ENCODE measurements at regions not wholly inside any gene's neighbourhood (a gene's known extent, or its start where the extent isn't known, plus 50 kb on each side); places are given as distances from the start of the nearest gene placed in this dataset.

- H3K4me1 Mint-ChIP-seq: no peaks in the 10 kb centered on the region
- ChIA-PET CTCF (ENCODE audit: partially characterized antibody) (no interaction called here), POLR2A (ENCODE audit: partially characterized antibody) (no interaction called here)
- no peak overlapping the region for H3K27ac Mint-ChIP-seq
- H3K36me3 ChIP-seq (ENCODE audit: insufficient read depth, low read length): no peaks in the 10 kb centered on the region
- H3K27me3 ChIP-seq (ENCODE audit: insufficient read depth, low read length): no peaks in the 10 kb centered on the region
- H3K4me3 Mint-ChIP-seq: no peak overlapping the region
- H3K4me1 ChIP-seq (ENCODE audit: insufficient read depth, low read length): no peaks in the 10 kb centered on the region
- H3K27ac ChIP-seq (ENCODE audit: low read depth, low read length): no peak overlapping the region
- H3K9me3 Mint-ChIP-seq: peaks cover 4 to 24% (median 10%) of the 10 kb centered on the region in 8 donors
- no peak for DNase-seq
- no peaks in the 10 kb centered on the region for H3K9me3 ChIP-seq (ENCODE audit: control insufficient read depth in 1 of 2, low read length in 2 of 2)
- no peak overlapping the region for H3K4me3 ChIP-seq (ENCODE audit: low read length in 2 of 2)
- no peaks in the 10 kb centered on the region for H3K36me3 Mint-ChIP-seq
- no peaks in the 10 kb centered on the region for H3K27me3 Mint-ChIP-seq
- intact Hi-C loops (cut with micrococcal nuclease): no loop called here
Observed at GRCh38 chr7:81887098-81888090, 117.5 kb upstream of the HGF start.

- H3K9me3 Mint-ChIP-seq: peaks cover 2 to 24% (median 10%) of the 10 kb centered on the region in 8 donors
- H3K27me3 ChIP-seq (ENCODE audit: insufficient read depth, low read length): no peaks in the 10 kb centered on the region
- intact Hi-C loops (cut with micrococcal nuclease): no loop called here
- H3K4me3 Mint-ChIP-seq: no peak overlapping the region
- no peaks in the 10 kb centered on the region for H3K9me3 ChIP-seq (ENCODE audit: control insufficient read depth in 1 of 2, low read length in 2 of 2)
- no peak overlapping the region for H3K27ac Mint-ChIP-seq
- no peak overlapping the region for H3K4me3 ChIP-seq (ENCODE audit: low read length in 2 of 2)
- CTCF ChIA-PET (ENCODE audit: partially characterized antibody): no interaction called here
- H3K4me1 Mint-ChIP-seq: no peaks in the 10 kb centered on the region
- DNase-seq: no peak
- H3K27me3 Mint-ChIP-seq: no peaks in the 10 kb centered on the region
- no peaks in the 10 kb centered on the region for H3K36me3 ChIP-seq (ENCODE audit: insufficient read depth, low read length)
- no peak overlapping the region for H3K27ac ChIP-seq (ENCODE audit: low read depth, low read length)
- POLR2A ChIA-PET (ENCODE audit: partially characterized antibody): no interaction called here
- H3K4me1 ChIP-seq (ENCODE audit: insufficient read depth, low read length): no peaks in the 10 kb centered on the region
- H3K36me3 Mint-ChIP-seq: no peaks in the 10 kb centered on the region
Observed at GRCh38 chr7:81886211-81886764, 116.4 kb upstream of the HGF start.

- no peaks in the 10 kb centered on the region for H3K4me1 ChIP-seq (ENCODE audit: insufficient read depth, low read length)
- ChIA-PET CTCF (ENCODE audit: partially characterized antibody) (no interaction called here), POLR2A (ENCODE audit: partially characterized antibody) (no interaction called here)
- H3K36me3 ChIP-seq (ENCODE audit: insufficient read depth, low read length): no peaks in the 10 kb centered on the region
- Mint-ChIP-seq H3K4me3 (no peak overlapping the region), H3K9me3 (peaks cover 2 to 23% (median 11%) of the 10 kb centered on the region in 8 donors), H3K27ac (peak overlapping the region in 1 of 7 donors; percentile 34), H3K27me3 (no peaks in the 10 kb centered on the region), H3K36me3 (no peaks in the 10 kb centered on the region), H3K4me1 (no peaks in the 10 kb centered on the region)
- intact Hi-C loops (cut with micrococcal nuclease): no loop called here
- H3K4me3 ChIP-seq (ENCODE audit: low read length in 2 of 2): no peak overlapping the region
- H3K27me3 ChIP-seq (ENCODE audit: insufficient read depth, low read length): no peaks in the 10 kb centered on the region
- H3K27ac ChIP-seq (ENCODE audit: low read depth, low read length): no peak overlapping the region
- DNase-seq: no peak
- H3K9me3 ChIP-seq (ENCODE audit: control insufficient read depth in 1 of 2, low read length in 2 of 2): no peaks in the 10 kb centered on the region
Observed at GRCh38 chr7:81884817-81885216, 115.0 kb upstream of the HGF start.

- H3K4me1 Mint-ChIP-seq: no peaks in the 10 kb centered on the region
- intact Hi-C loops (cut with micrococcal nuclease): no loop called here
- DNase-seq: no peak
- no peaks in the 10 kb centered on the region for H3K27me3 Mint-ChIP-seq
- no peaks in the 10 kb centered on the region for H3K27me3 ChIP-seq (ENCODE audit: insufficient read depth, low read length)
- no peaks in the 10 kb centered on the region for H3K4me1 ChIP-seq (ENCODE audit: insufficient read depth, low read length)
- H3K9me3 Mint-ChIP-seq: peaks cover 2 to 21% (median 10%) of the 10 kb centered on the region in 8 donors
- no peak overlapping the region for H3K4me3 Mint-ChIP-seq
- ChIA-PET CTCF (ENCODE audit: partially characterized antibody) (no interaction called here), POLR2A (ENCODE audit: partially characterized antibody) (no interaction called here)
- no peak overlapping the region for H3K27ac Mint-ChIP-seq
- H3K27ac ChIP-seq (ENCODE audit: low read depth, low read length): no peak overlapping the region
- no peaks in the 10 kb centered on the region for H3K9me3 ChIP-seq (ENCODE audit: control insufficient read depth in 1 of 2, low read length in 2 of 2)
- no peaks in the 10 kb centered on the region for H3K36me3 ChIP-seq (ENCODE audit: insufficient read depth, low read length)
- no peaks in the 10 kb centered on the region for H3K36me3 Mint-ChIP-seq
- H3K4me3 ChIP-seq (ENCODE audit: low read length in 2 of 2): no peak overlapping the region
Observed at GRCh38 chr7:81883801-81884393, 114.0 kb upstream of the HGF start.

GRCh38 chr7:81882086-81882485, 112.2 kb upstream of the HGF start:
- Histone ChIP-seq H3K27ac (ENCODE audit: low read depth, low read length) (no peak overlapping the region), H3K4me1 (ENCODE audit: insufficient read depth, low read length) (no peaks in the 10 kb centered on the region), H3K4me3 (ENCODE audit: low read length in 2 of 2) (no peak overlapping the region), H3K36me3 (ENCODE audit: insufficient read depth, low read length) (no peaks in the 10 kb centered on the region), H3K9me3 (ENCODE audit: control insufficient read depth in 1 of 2, low read length in 2 of 2) (no peaks in the 10 kb centered on the region), H3K27me3 (ENCODE audit: insufficient read depth, low read length) (no peaks in the 10 kb centered on the region)
- no peak for DNase-seq
- no peak overlapping the region for H3K27ac Mint-ChIP-seq
- POLR2A ChIA-PET (ENCODE audit: partially characterized antibody): no interaction called here
- H3K4me1 Mint-ChIP-seq: no peaks in the 10 kb centered on the region
- CTCF ChIA-PET (ENCODE audit: partially characterized antibody): no interaction called here
- H3K9me3 Mint-ChIP-seq: peaks cover 2 to 20% (median 6%) of the 10 kb centered on the region in 8 donors
- H3K36me3 Mint-ChIP-seq: no peaks in the 10 kb centered on the region
- intact Hi-C loops (cut with micrococcal nuclease): no loop called here
- no peaks in the 10 kb centered on the region for H3K27me3 Mint-ChIP-seq
- H3K4me3 Mint-ChIP-seq: no peak overlapping the region

GRCh38 chr7:81877890-81878289, 108.0 kb upstream of the HGF start:
- H3K36me3 ChIP-seq (ENCODE audit: insufficient read depth, low read length): no peaks in the 10 kb centered on the region
- DNase-seq: no peak
- no peaks in the 10 kb centered on the region for H3K27me3 Mint-ChIP-seq
- ChIA-PET CTCF (ENCODE audit: partially characterized antibody) (no interaction called here), POLR2A (ENCODE audit: partially characterized antibody) (no interaction called here)
- no peak overlapping the region for H3K4me3 Mint-ChIP-seq
- H3K27ac ChIP-seq (ENCODE audit: low read depth, low read length): no peak overlapping the region
- H3K4me3 ChIP-seq (ENCODE audit: low read length in 2 of 2): no peak overlapping the region
- H3K9me3 ChIP-seq (ENCODE audit: control insufficient read depth in 1 of 2, low read length in 2 of 2): no peaks in the 10 kb centered on the region
- H3K4me1 Mint-ChIP-seq: no peaks in the 10 kb centered on the region
- no peaks in the 10 kb centered on the region for H3K4me1 ChIP-seq (ENCODE audit: insufficient read depth, low read length)
- no peaks in the 10 kb centered on the region for H3K27me3 ChIP-seq (ENCODE audit: insufficient read depth, low read length)
- H3K27ac Mint-ChIP-seq: no peak overlapping the region
- intact Hi-C loops (cut with micrococcal nuclease): no loop called here
- no peaks in the 10 kb centered on the region for H3K36me3 Mint-ChIP-seq
- H3K9me3 Mint-ChIP-seq: peaks cover 3 to 15% (median 5%) of the 10 kb centered on the region in 8 donors

GRCh38 chr7:81873559-81873958, 103.7 kb upstream of the HGF start:
- Histone ChIP-seq H3K36me3 (ENCODE audit: insufficient read depth, low read length) (no peaks in the 10 kb centered on the region), H3K27ac (ENCODE audit: low read depth, low read length) (no peak overlapping the region), H3K4me1 (ENCODE audit: insufficient read depth, low read length) (no peaks in the 10 kb centered on the region), H3K4me3 (ENCODE audit: low read length in 2 of 2) (no peak overlapping the region), H3K9me3 (ENCODE audit: control insufficient read depth in 1 of 2, low read length in 2 of 2) (no peaks in the 10 kb centered on the region), H3K27me3 (ENCODE audit: insufficient read depth, low read length) (no peaks in the 10 kb centered on the region)
- no peaks in the 10 kb centered on the region for H3K36me3 Mint-ChIP-seq
- H3K9me3 Mint-ChIP-seq: peaks cover 3 to 13% (median 9%) of the 10 kb centered on the region in 8 donors
- ChIA-PET CTCF (ENCODE audit: partially characterized antibody) (no interaction called here), POLR2A (ENCODE audit: partially characterized antibody) (no interaction called here)
- DNase-seq: no peak
- H3K27ac Mint-ChIP-seq: no peak overlapping the region
- no peak overlapping the region for H3K4me3 Mint-ChIP-seq
- H3K27me3 Mint-ChIP-seq: no peaks in the 10 kb centered on the region
- no peaks in the 10 kb centered on the region for H3K4me1 Mint-ChIP-seq
- intact Hi-C loops (cut with micrococcal nuclease): no loop called here
